ENCODE measurements at regions not wholly inside any gene's neighbourhood (a gene's known extent, or its start where the extent isn't known, plus 50 kb on each side); places are given as distances from the start of the nearest gene placed in this dataset.

- no peaks in the 10 kb centered on the region for H3K23me2 ChIP-seq (ENCODE audit: insufficient read length, low read depth, low read length, poor library complexity, severe bottlenecking)
- no peak overlapping the region for H3K56ac ChIP-seq (ENCODE audit: insufficient read length, low read depth, low read length)
- H3K9ac ChIP-seq (ENCODE audit: extremely low read depth, insufficient read length, low read length) = no peak overlapping the region
- peak; percentile 71 for DNase-seq
- peak overlapping the region; percentile 94 for H2AFZ ChIP-seq (ENCODE audit: low read length)
- H2BK15ac ChIP-seq (ENCODE audit: low read depth, low read length) = no peak overlapping the region
- no peak overlapping the region for H3K23ac ChIP-seq (ENCODE audit: insufficient read length, low read depth, low read length)
- H3K79me1 ChIP-seq (ENCODE audit: insufficient read depth, low read depth, low read length, poor library complexity, severe bottlenecking) = no peaks in the 10 kb centered on the region
- Mint-ChIP-seq H3K27me3 (ENCODE audit: low read depth) (no peaks in the 10 kb centered on the region), H3K4me3 (no peak overlapping the region), H3K9me3 (no peaks in the 10 kb centered on the region; a peak in 1 of 5 replicates), H3K27ac (no peak overlapping the region), H3K36me3 (ENCODE audit: insufficient read depth in 1 of 3, low read depth in 3 of 3) (no peaks in the 10 kb centered on the region), H3K4me1 (peaks cover 4% of the 10 kb centered on the region in 2 experiments; a peak in 1 of 4 replicates)
- WGBS (ENCODE audit: extremely low coverage, insufficient read length, low lambda C conversion rate) = no CpG with 5 or more reads among the region's 6 CpGs
- no peak overlapping the region for H4K91ac ChIP-seq (ENCODE audit: insufficient read length, low read depth, low read length)
- H3K9me3 ChIP-seq (ENCODE audit: control insufficient read depth, low read depth, low read length) = no peaks in the 10 kb centered on the region
- H2BK20ac ChIP-seq (ENCODE audit: low read depth, low read length, poor library complexity, severe bottlenecking) = no peak overlapping the region
- no peaks in the 10 kb centered on the region for H3K27me3 ChIP-seq (ENCODE audit: insufficient read depth, low read length)
- H3K27ac ChIP-seq (ENCODE audit: insufficient read length, low read depth, low read length) = no peak overlapping the region
- H4K5ac ChIP-seq (ENCODE audit: insufficient read length, low read depth, low read length) = no peak overlapping the region
- no peak overlapping the region for H4K8ac ChIP-seq (replicated peaks; ENCODE audit: insufficient read length, low read depth, low read length)
- no peak overlapping the region for H3K4ac ChIP-seq (ENCODE audit: low read depth, low read length)
- H3K4me2 ChIP-seq (ENCODE audit: insufficient read depth, insufficient read length, low read length) = no peak overlapping the region
- no peak overlapping the region for H2BK12ac ChIP-seq (ENCODE audit: insufficient read length, low read depth, low read length)
- H2BK120ac ChIP-seq (ENCODE audit: low read depth, low read length, poor library complexity, severe bottlenecking) = no peak overlapping the region
- H3K79me2 ChIP-seq (ENCODE audit: insufficient read depth, low read length) = no peaks in the 10 kb centered on the region
- H3T11ph ChIP-seq (ENCODE audit: low read length) = no peak overlapping the region
- H3K18ac ChIP-seq (ENCODE audit: insufficient read length, low read depth, low read length) = no peak overlapping the region
- no peak overlapping the region for H2AK5ac ChIP-seq (ENCODE audit: insufficient read length, low read length)
- no peak overlapping the region for H2BK5ac ChIP-seq (ENCODE audit: insufficient read length, low read length)
- TF ChIP-seq CTCF (conservative IDR thresholded peaks at IDR 0.05) = peak; percentile 75
- H3K4me1 ChIP-seq (ENCODE audit: insufficient read depth, low read length) = peaks cover 2% of the 10 kb centered on the region; the same call in 1 of the 2 replicates
- no peaks in the 10 kb centered on the region for H4K20me1 ChIP-seq (ENCODE audit: control insufficient read depth, insufficient read depth, insufficient read length)
- H3K14ac ChIP-seq (ENCODE audit: insufficient read depth, low read length) = no peak overlapping the region
Measured at GRCh38 chr10:107264742-107265141, 100.2 kb upstream of the SORCS1 start.

Measured in H9 (cell line).